ENCODE measurements at regions not wholly inside any gene's neighbourhood (a gene's known extent, or its start where the extent isn't known, plus 50 kb on each side); places are given as distances from the start of the nearest gene placed in this dataset.

- Histone ChIP-seq H2AFZ (ENCODE audit: low read length) (no peak overlapping the region), H3K79me2 (ENCODE audit: control insufficient read depth, insufficient read depth, low read length) (no peaks in the 10 kb centered on the region), H3K4me3 (replicated peaks in 1 of 4; ENCODE audit: control extremely low read depth in 1 of 4, insufficient read depth in 1 of 4, low read depth in 3 of 4, low read length in 4 of 4) (no peak overlapping the region), H3K36me3 (ENCODE audit: control insufficient read depth, insufficient read depth, low read length) (no peaks in the 10 kb centered on the region), H3K4me1 (ENCODE audit: control insufficient read depth, extremely low read depth, insufficient read depth, low read length) (no peaks in the 10 kb centered on the region), H3K27ac (ENCODE audit: insufficient read depth, low read length) (no peak overlapping the region), H3K9me3 (ENCODE audit: control insufficient read depth, insufficient read depth, low read depth, low read length) (no peaks in the 10 kb centered on the region), H3K9ac (ENCODE audit: insufficient read depth, low read length) (no peak overlapping the region), H3K4me2 (ENCODE audit: extremely low read depth, insufficient read depth, low read length) (no peak overlapping the region), H4K20me1 (ENCODE audit: control insufficient read depth, extremely low read depth, insufficient read depth, low read length) (no peaks in the 10 kb centered on the region), H3K27me3 (ENCODE audit: control insufficient read depth, insufficient read depth, low read length) (peaks cover 8% of the 10 kb centered on the region)
- no peak for TF ChIP-seq CTCF (conservative IDR thresholded peaks at IDR 0.05 in 1 of 2, IDR thresholded peaks at IDR 0.05 in 1 of 2; ENCODE audit: low read depth in 1 of 2, low read length in 2 of 2)
- TF ChIP-seq EZH2 (IDR thresholded peaks at IDR 0.05; ENCODE audit: low read length, missing control alignments) = no peak
- DNase-seq (ENCODE audit: low read depth in 2 of 2) = no peak
Observed at GRCh38 chr2:64220894-64221617, 76.8 kb upstream of the PELI1 start.

- Histone ChIP-seq H3K27ac (ENCODE audit: insufficient read depth, low read length) (no peak overlapping the region), H4K20me1 (ENCODE audit: control insufficient read depth, extremely low read depth, insufficient read depth, low read length) (no peaks in the 10 kb centered on the region), H3K27me3 (ENCODE audit: control insufficient read depth, insufficient read depth, low read length) (peaks cover 8% of the 10 kb centered on the region), H2AFZ (ENCODE audit: low read length) (no peak overlapping the region), H3K4me2 (ENCODE audit: extremely low read depth, insufficient read depth, low read length) (no peak overlapping the region), H3K9ac (ENCODE audit: insufficient read depth, low read length) (no peak overlapping the region), H3K36me3 (ENCODE audit: control insufficient read depth, insufficient read depth, low read length) (no peaks in the 10 kb centered on the region), H3K79me2 (ENCODE audit: control insufficient read depth, insufficient read depth, low read length) (no peaks in the 10 kb centered on the region), H3K4me1 (ENCODE audit: control insufficient read depth, extremely low read depth, insufficient read depth, low read length) (no peaks in the 10 kb centered on the region), H3K4me3 (replicated peaks in 1 of 4; ENCODE audit: control extremely low read depth in 1 of 4, insufficient read depth in 1 of 4, low read depth in 3 of 4, low read length in 4 of 4) (no peak overlapping the region), H3K9me3 (ENCODE audit: control insufficient read depth, insufficient read depth, low read depth, low read length) (no peaks in the 10 kb centered on the region)
- TF ChIP-seq EZH2 (IDR thresholded peaks at IDR 0.05; ENCODE audit: low read length, missing control alignments) (no peak), CTCF (conservative IDR thresholded peaks at IDR 0.05 in 1 of 2, IDR thresholded peaks at IDR 0.05 in 1 of 2; ENCODE audit: low read depth in 1 of 2, low read length in 2 of 2) (no peak)
- DNase-seq (ENCODE audit: low read depth in 2 of 2) = no peak
Observed at GRCh38 chr2:64221935-64222334, 77.7 kb upstream of the PELI1 start.

GRCh38 chr2:64222351-64222750 is 78.1 kb upstream of the PELI1 start:
- H3K27me3 ChIP-seq (ENCODE audit: control insufficient read depth, insufficient read depth, low read length) = peaks cover 8% of the 10 kb centered on the region

More at GRCh38 chr2:64222351-64222750, 78.1 kb upstream of the PELI1 start:
- TF ChIP-seq CTCF (conservative IDR thresholded peaks at IDR 0.05 in 1 of 2, IDR thresholded peaks at IDR 0.05 in 1 of 2; ENCODE audit: low read depth in 1 of 2, low read length in 2 of 2) = no peak
- no peak for TF ChIP-seq EZH2 (IDR thresholded peaks at IDR 0.05; ENCODE audit: low read length, missing control alignments)
- Histone ChIP-seq H2AFZ (ENCODE audit: low read length) (no peak overlapping the region), H3K27ac (ENCODE audit: insufficient read depth, low read length) (no peak overlapping the region), H4K20me1 (ENCODE audit: control insufficient read depth, extremely low read depth, insufficient read depth, low read length) (no peaks in the 10 kb centered on the region), H3K9me3 (ENCODE audit: control insufficient read depth, insufficient read depth, low read depth, low read length) (no peaks in the 10 kb centered on the region), H3K36me3 (ENCODE audit: control insufficient read depth, insufficient read depth, low read length) (no peaks in the 10 kb centered on the region), H3K4me1 (ENCODE audit: control insufficient read depth, extremely low read depth, insufficient read depth, low read length) (no peaks in the 10 kb centered on the region), H3K79me2 (ENCODE audit: control insufficient read depth, insufficient read depth, low read length) (no peaks in the 10 kb centered on the region), H3K4me2 (ENCODE audit: extremely low read depth, insufficient read depth, low read length) (no peak overlapping the region), H3K9ac (ENCODE audit: insufficient read depth, low read length) (no peak overlapping the region), H3K4me3 (replicated peaks in 1 of 4; ENCODE audit: control extremely low read depth in 1 of 4, insufficient read depth in 1 of 4, low read depth in 3 of 4, low read length in 4 of 4) (no peak overlapping the region)
- peak; percentile 24 to 75 for DNase-seq (ENCODE audit: low read depth in 2 of 2)

All from fibroblast of lung (primary cell).